ENCODE measurements at regions not wholly inside any gene's neighbourhood (a gene's known extent, or its start where the extent isn't known, plus 50 kb on each side); places are given as distances from the start of the nearest gene placed in this dataset.

DNA sequence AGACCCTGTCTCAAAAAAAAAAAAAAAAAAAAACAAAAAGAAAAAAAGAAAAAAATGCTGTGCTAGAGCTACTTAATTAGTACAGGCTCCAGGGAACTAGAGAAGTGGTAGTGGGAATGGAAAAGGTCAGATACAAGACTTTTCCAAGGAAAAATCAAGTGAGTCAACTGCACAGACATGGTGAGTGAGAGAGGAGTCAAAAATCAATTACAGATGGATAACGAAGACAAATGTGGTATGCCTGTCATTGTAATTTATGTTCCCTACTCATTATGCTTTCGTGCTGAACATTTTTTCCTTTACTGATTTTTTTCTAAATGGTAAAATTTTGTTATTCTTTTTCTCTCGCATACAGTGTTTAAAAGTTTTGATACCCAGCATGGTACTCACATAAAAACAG, 111.5 kb downstream of the MDH1 start:
- H3F3A ChIP-seq (replicated peaks; ENCODE audit: low read depth), result no peaks in the 10 kb centered on the region
- H3K36me3 ChIP-seq (ENCODE audit: insufficient read depth), result no peaks in the 10 kb centered on the region; the same call in 1 of the 2 replicates
- no peaks in the 10 kb centered on the region for H4K20me1 ChIP-seq (replicated peaks; ENCODE audit: insufficient read depth)
- no peak overlapping the region for H2AFZ ChIP-seq
- Mint-ChIP-seq H3K27me3 (ENCODE audit: insufficient read depth, low read depth, poor library complexity) (no peaks in the 10 kb centered on the region), H3K4me1 (peaks cover 15% of the 10 kb centered on the region), H3K9me3 (peaks cover 6% of the 10 kb centered on the region; the same call in 2 of the 3 replicates), H3K36me3 (ENCODE audit: low read depth) (peaks cover 1% of the 10 kb centered on the region; the same call in 1 of the 3 replicates), H3K4me3 (no peak overlapping the region), H3K27ac (no peak overlapping the region)
- no peak overlapping the region for H3K27ac ChIP-seq (ENCODE audit: low read depth)
- H3K79me2 ChIP-seq (replicated peaks; ENCODE audit: insufficient read depth), result no peaks in the 10 kb centered on the region
- H3K4me3 ChIP-seq, result no peak overlapping the region
- ATAC-seq (no peak), DNase-seq (ENCODE audit: low spot score) (no peak)
- no peaks in the 10 kb centered on the region for H3K27me3 ChIP-seq (ENCODE audit: insufficient read depth)
- H3K4me2 ChIP-seq, result no peak overlapping the region
- no peaks in the 10 kb centered on the region; the same call in 1 of the 2 replicates for H3K4me1 ChIP-seq (ENCODE audit: insufficient read depth)
- no peak for TF ChIP-seq ZNF331 (CRISPR knock-in tag; IDR thresholded peaks at IDR 0.05; ENCODE audit: low read depth)
- TF ChIP-seq EZH2 (IDR thresholded peaks at IDR 0.05; ENCODE audit: low read depth, unreplicated experiment), result no peak
- no peak for TF ChIP-seq CTCF (conservative IDR thresholded peaks at IDR 0.05; ENCODE audit: low read depth in 2 of 2)
- TF ChIP-seq STAT1 (IDR thresholded peaks at IDR 0.05; ENCODE audit: unreplicated experiment), result no peak
- TF ChIP-seq CREB1 (CRISPR knock-in tag; IDR thresholded peaks at IDR 0.05; ENCODE audit: low read depth), result no peak
- TF ChIP-seq EZH2phosphoT487 (IDR thresholded peaks at IDR 0.05; ENCODE audit: unreplicated experiment), result no peak
- no peak for TF ChIP-seq ZNF114 (CRISPR knock-in tag; IDR thresholded peaks at IDR 0.05)
- TF ChIP-seq, protein P1, sequence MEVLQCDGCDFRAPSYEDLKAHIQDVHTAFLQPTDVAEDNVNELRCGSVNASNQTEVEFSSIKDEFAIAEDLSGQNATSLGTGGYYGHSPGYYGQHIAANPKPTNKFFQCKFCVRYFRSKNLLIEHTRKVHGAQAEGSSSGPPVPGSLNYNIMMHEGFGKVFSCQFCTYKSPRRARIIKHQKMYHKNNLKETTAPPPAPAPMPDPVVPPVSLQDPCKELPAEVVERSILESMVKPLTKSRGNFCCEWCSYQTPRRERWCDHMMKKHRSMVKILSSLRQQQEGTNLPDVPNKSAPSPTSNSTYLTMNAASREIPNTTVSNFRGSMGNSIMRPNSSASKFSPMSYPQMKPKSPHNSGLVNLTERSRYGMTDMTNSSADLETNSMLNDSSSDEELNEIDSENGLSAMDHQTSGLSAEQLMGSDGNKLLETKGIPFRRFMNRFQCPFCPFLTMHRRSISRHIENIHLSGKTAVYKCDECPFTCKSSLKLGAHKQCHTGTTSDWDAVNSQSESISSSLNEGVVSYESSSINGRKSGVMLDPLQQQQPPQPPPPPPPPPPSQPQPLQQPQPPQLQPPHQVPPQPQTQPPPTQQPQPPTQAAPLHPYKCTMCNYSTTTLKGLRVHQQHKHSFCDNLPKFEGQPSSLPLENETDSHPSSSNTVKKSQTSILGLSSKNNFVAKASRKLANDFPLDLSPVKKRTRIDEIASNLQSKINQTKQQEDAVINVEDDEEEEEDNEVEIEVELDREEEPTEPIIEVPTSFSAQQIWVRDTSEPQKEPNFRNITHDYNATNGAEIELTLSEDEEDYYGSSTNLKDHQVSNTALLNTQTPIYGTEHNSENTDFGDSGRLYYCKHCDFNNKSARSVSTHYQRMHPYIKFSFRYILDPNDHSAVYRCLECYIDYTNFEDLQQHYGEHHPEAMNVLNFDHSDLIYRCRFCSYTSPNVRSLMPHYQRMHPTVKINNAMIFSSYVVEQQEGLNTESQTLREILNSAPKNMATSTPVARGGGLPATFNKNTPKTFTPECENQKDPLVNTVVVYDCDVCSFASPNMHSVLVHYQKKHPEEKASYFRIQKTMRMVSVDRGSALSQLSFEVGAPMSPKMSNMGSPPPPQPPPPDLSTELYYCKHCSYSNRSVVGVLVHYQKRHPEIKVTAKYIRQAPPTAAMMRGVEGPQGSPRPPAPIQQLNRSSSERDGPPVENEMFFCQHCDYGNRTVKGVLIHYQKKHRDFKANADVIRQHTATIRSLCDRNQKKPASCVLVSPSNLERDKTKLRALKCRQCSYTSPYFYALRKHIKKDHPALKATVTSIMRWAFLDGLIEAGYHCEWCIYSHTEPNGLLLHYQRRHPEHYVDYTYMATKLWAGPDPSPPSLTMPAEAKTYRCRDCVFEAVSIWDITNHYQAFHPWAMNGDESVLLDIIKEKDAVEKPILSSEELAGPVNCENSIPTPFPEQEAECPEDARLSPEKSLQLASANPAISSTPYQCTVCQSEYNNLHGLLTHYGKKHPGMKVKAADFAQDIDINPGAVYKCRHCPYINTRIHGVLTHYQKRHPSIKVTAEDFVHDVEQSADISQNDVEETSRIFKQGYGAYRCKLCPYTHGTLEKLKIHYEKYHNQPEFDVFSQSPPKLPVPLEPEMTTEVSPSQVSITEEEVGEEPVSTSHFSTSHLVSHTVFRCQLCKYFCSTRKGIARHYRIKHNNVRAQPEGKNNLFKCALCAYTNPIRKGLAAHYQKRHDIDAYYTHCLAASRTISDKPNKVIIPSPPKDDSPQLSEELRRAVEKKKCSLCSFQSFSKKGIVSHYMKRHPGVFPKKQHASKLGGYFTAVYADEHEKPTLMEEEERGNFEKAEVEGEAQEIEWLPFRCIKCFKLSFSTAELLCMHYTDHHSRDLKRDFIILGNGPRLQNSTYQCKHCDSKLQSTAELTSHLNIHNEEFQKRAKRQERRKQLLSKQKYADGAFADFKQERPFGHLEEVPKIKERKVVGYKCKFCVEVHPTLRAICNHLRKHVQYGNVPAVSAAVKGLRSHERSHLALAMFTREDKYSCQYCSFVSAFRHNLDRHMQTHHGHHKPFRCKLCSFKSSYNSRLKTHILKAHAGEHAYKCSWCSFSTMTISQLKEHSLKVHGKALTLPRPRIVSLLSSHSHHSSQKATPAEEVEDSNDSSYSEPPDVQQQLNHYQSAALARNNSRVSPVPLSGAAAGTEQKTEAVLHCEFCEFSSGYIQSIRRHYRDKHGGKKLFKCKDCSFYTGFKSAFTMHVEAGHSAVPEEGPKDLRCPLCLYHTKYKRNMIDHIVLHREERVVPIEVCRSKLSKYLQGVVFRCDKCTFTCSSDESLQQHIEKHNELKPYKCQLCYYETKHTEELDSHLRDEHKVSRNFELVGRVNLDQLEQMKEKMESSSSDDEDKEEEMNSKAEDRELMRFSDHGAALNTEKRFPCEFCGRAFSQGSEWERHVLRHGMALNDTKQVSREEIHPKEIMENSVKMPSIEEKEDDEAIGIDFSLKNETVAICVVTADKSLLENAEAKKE (CRISPR knock-in tag; IDR thresholded peaks at IDR 0.05), result no peak
- no peak for TF ChIP-seq REST (IDR thresholded peaks at IDR 0.05; ENCODE audit: unreplicated experiment)
- H3K9me2 ChIP-seq (ENCODE audit: insufficient read depth), result no peaks in the 10 kb centered on the region; the same call in 1 of the 2 replicates

Data from GM23338 (cell line).